HEK293 (cell line): ENCODE measurements at regions not wholly inside any gene's neighbourhood (a gene's known extent, or its start where the extent isn't known, plus 50 kb on each side); places are given as distances from the start of the nearest gene placed in this dataset.

Experiments
- CTCF ChIA-PET: fragments of 350-600 bp; formaldehyde crosslinking; extraction: SDS; loops from one replicate; lab custom pipeline; 2021; ENCODE audit warnings: antibody characterized with exemption; lab: Yijun Ruan, JAX
- POLR2A ChIA-PET: fragments of 300-600 bp; formaldehyde crosslinking; extraction: SDS; loops from one replicate; lab custom pipeline; 2020; ENCODE audit warnings: antibody characterized with exemption, inconsistent platforms; lab: Yijun Ruan, JAX
- H3K27ac ChIP-seq: fragments of 200-500 bp; sonication (Bioruptor generic); 2 replicates; pipeline ENCODE4 v1.5.1; 2014; ENCODE audit warnings: low read depth, low read length, control low read depth, inconsistent platforms; ENCODE audit errors: extremely low read depth
- H3K36me3 ChIP-seq, 2 experiments: fragments of 200-500 bp in 1 of 2; sonication (Bioruptor generic) in 1 of 2; 1 replicate in 1 of 2; 2 replicates in 1 of 2; pipeline ENCODE4 v1.5.1; 2014 to 2017; ENCODE audit warnings: inconsistent platforms in 2 of 2, low read length in 2 of 2; ENCODE audit not compliant: control insufficient read depth in 2 of 2, insufficient read depth in 1 of 2
- H3K4me1 ChIP-seq: fragments of 200-500 bp; sonication (Bioruptor generic); 2 replicates; pipeline ENCODE4 v1.5.1; 2014; ENCODE audit warnings: mild to moderate bottlenecking, low read length, inconsistent platforms; ENCODE audit not compliant: control insufficient read depth, insufficient read depth
- H3K4me3 ChIP-seq: 2 replicates; pipeline ENCODE4 v1.5.1; 2011; ENCODE audit warnings: low read depth, mild to moderate bottlenecking, control low read depth, low read length, moderate library complexity
- H3K9me3 ChIP-seq: fragments of 200-500 bp; sonication (Bioruptor generic); 2 replicates; pipeline ENCODE4 v1.5.1; 2014; ENCODE audit warnings: low read depth, low read length, inconsistent platforms; ENCODE audit not compliant: control insufficient read depth, insufficient read depth
- GLIS1 ChIP-seq: fragments of 450-650 bp; formaldehyde crosslinking; IDR thresholded peaks from 2 replicates; pipeline ENCODE4 v1.5.1; 2016; ENCODE audit warnings: missing biosample characterization, missing genetic modification characterization
- HIC1 ChIP-seq: fragments of 450-650 bp; formaldehyde crosslinking; IDR thresholded peaks from 2 replicates; pipeline ENCODE4 v1.5.1; 2016; ENCODE audit warnings: missing biosample characterization, missing genetic modification characterization
- PBX3 ChIP-seq: sonication (generic); formaldehyde crosslinking; IDR thresholded peaks from 2 replicates; pipeline ENCODE4 v1.8.1; 2022; ENCODE audit warnings: mild to moderate bottlenecking, moderate library complexity, missing genetic modification reagents
- PRDM4 ChIP-seq: fragments of 450-650 bp; formaldehyde crosslinking; IDR thresholded peaks from 2 replicates; pipeline ENCODE4 v1.5.1; 2017; ENCODE audit warnings: missing biosample characterization, missing genetic modification characterization
- RBAK ChIP-seq: fragments of 450-650 bp; formaldehyde crosslinking; IDR thresholded peaks from 2 replicates; pipeline ENCODE4 v1.5.1; 2016; ENCODE audit warnings: missing biosample characterization, missing genetic modification characterization
- ZFHX2 ChIP-seq: fragments of 450-650 bp; formaldehyde crosslinking; conservative IDR thresholded peaks from 2 replicates; pipeline ENCODE4 v1.5.1; 2016; ENCODE audit warnings: missing biosample characterization, missing genetic modification characterization
- ZFP3 ChIP-seq: fragments of 450-650 bp; formaldehyde crosslinking; IDR thresholded peaks from 2 replicates; pipeline ENCODE4 v1.5.1; 2016; ENCODE audit warnings: low read depth, missing biosample characterization, missing genetic modification characterization
- ZNF114 ChIP-seq: fragments of 450-650 bp; formaldehyde crosslinking; IDR thresholded peaks from 2 replicates; pipeline ENCODE4 v1.5.0; 2017; ENCODE audit warnings: missing biosample characterization, missing genetic modification characterization
- ZNF366 ChIP-seq: fragments of 450-650 bp; formaldehyde crosslinking; conservative IDR thresholded peaks from 2 replicates; pipeline ENCODE4 v1.5.1; 2016; ENCODE audit warnings: missing biosample characterization, missing genetic modification characterization
- ZNF423 ChIP-seq: fragments of 450-650 bp; formaldehyde crosslinking; IDR thresholded peaks from 2 replicates; pipeline ENCODE4 v1.5.1; 2016; ENCODE audit warnings: missing biosample characterization, missing genetic modification characterization
- ZNF48 ChIP-seq: fragments of 450-650 bp; formaldehyde crosslinking; IDR thresholded peaks from 2 replicates; pipeline ENCODE4 v1.5.1; 2016; ENCODE audit warnings: missing biosample characterization, missing genetic modification characterization
- ZNF510 ChIP-seq: fragments of 450-650 bp; formaldehyde crosslinking; IDR thresholded peaks from 2 replicates; pipeline ENCODE4 v1.5.1; 2018; ENCODE audit warnings: mild to moderate bottlenecking, missing genetic modification characterization, missing biosample characterization; ENCODE audit not compliant: insufficient replicate concordance
- ZNF530 ChIP-seq: fragments of 450-650 bp; formaldehyde crosslinking; IDR thresholded peaks from 2 replicates; pipeline ENCODE4 v1.5.1; 2016; ENCODE audit warnings: low read depth, missing biosample characterization, missing genetic modification characterization
- ZNF549 ChIP-seq: fragments of 450-650 bp; IDR thresholded peaks from 2 replicates; pipeline ENCODE4 v1.5.1; 2018; ENCODE audit warnings: missing biosample characterization, missing genetic modification characterization, mild to moderate bottlenecking, inconsistent platforms, moderate library complexity
- ZNF843 ChIP-seq: fragments of 450-650 bp; formaldehyde crosslinking; IDR thresholded peaks from 2 replicates; pipeline ENCODE4 v1.5.1; 2016; ENCODE audit warnings: missing biosample characterization, missing genetic modification characterization
- TF ChIP-seq, protein P1 (sequence below): fragments of 450-650 bp; formaldehyde crosslinking; IDR thresholded peaks from 2 replicates; pipeline ENCODE4; 2016; ENCODE audit warnings: missing biosample characterization, missing genetic modification characterization
- TF ChIP-seq, protein P2 (sequence below): fragments of 450-650 bp; formaldehyde crosslinking; conservative IDR thresholded peaks from 2 replicates; pipeline ENCODE4 v1.5.1; 2016; ENCODE audit warnings: low read depth, missing biosample characterization, missing genetic modification characterization
- TF ChIP-seq, protein P3 (sequence below): fragments of 450-650 bp; formaldehyde crosslinking; IDR thresholded peaks from 2 replicates; pipeline ENCODE4 v1.5.1; 2016; ENCODE audit warnings: missing biosample characterization, missing genetic modification characterization
- TF ChIP-seq, protein P4 (sequence below): fragments of 450-650 bp; formaldehyde crosslinking; IDR thresholded peaks from 2 replicates; pipeline ENCODE4 v1.5.1; 2016; ENCODE audit warnings: missing biosample characterization, missing genetic modification characterization

DNA sequence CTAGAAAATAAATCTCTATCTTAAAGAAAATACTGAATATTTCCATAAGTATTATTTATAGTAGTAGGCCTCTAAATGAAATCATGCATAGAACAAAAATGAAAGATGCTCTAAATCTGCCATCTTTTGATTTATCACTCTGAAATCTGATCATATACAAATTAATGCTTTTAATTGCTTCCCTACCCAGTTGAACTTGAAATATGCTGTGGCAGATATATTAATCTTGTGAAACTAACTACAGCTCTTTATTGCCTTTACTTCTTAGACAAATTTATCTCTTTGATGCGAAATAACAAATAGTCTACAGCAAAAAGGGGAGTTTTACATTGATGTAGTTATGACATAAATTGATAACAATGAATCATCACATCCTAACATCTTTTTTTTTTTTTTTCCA is 510.7 kb upstream of the SLITRK6 start:
- ChIA-PET CTCF (no interaction called here), POLR2A (no interaction called here)
- Histone ChIP-seq H3K27ac (no peak overlapping the region), H3K4me3 (no peak overlapping the region), H3K36me3 (no peaks in the 10 kb centered on the region), H3K4me1 (no peaks in the 10 kb centered on the region), H3K9me3 (no peaks in the 10 kb centered on the region)
- TF ChIP-seq ZNF549 (no peak), GLIS1 (no peak), ZNF843 (tag by site-specific recombination) (no peak), ZNF114 (tag by site-specific recombination) (no peak), PRDM4 (tag by site-specific recombination) (no peak), ZNF48 (tag by site-specific recombination) (no peak), ZNF510 (tag by site-specific recombination) (no peak), ZNF530 (tag by site-specific recombination) (no peak), ZNF366 (tag by site-specific recombination) (no peak), ZFHX2 (tag by site-specific recombination) (no peak), RBAK (tag by site-specific recombination) (no peak), PBX3 (CRISPR knock-in tag) (no peak), ZFP3 (tag by site-specific recombination) (no peak), ZNF423 (tag by site-specific recombination) (no peak), HIC1 (no peak)
- TF ChIP-seq, protein P1, sequence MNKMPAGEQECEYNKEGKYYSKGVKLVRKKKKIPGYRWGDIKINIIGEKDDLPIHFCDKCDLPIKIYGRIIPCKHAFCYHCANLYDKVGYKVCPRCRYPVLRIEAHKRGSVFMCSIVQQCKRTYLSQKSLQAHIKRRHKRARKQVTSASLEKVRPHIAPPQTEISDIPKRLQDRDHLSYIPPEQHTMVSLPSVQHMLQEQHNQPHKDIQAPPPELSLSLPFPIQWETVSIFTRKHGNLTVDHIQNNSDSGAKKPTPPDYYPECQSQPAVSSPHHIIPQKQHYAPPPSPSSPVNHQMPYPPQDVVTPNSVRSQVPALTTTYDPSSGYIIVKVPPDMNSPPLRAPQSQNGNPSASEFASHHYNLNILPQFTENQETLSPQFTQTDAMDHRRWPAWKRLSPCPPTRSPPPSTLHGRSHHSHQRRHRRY = no peak
- TF ChIP-seq, protein P2, sequence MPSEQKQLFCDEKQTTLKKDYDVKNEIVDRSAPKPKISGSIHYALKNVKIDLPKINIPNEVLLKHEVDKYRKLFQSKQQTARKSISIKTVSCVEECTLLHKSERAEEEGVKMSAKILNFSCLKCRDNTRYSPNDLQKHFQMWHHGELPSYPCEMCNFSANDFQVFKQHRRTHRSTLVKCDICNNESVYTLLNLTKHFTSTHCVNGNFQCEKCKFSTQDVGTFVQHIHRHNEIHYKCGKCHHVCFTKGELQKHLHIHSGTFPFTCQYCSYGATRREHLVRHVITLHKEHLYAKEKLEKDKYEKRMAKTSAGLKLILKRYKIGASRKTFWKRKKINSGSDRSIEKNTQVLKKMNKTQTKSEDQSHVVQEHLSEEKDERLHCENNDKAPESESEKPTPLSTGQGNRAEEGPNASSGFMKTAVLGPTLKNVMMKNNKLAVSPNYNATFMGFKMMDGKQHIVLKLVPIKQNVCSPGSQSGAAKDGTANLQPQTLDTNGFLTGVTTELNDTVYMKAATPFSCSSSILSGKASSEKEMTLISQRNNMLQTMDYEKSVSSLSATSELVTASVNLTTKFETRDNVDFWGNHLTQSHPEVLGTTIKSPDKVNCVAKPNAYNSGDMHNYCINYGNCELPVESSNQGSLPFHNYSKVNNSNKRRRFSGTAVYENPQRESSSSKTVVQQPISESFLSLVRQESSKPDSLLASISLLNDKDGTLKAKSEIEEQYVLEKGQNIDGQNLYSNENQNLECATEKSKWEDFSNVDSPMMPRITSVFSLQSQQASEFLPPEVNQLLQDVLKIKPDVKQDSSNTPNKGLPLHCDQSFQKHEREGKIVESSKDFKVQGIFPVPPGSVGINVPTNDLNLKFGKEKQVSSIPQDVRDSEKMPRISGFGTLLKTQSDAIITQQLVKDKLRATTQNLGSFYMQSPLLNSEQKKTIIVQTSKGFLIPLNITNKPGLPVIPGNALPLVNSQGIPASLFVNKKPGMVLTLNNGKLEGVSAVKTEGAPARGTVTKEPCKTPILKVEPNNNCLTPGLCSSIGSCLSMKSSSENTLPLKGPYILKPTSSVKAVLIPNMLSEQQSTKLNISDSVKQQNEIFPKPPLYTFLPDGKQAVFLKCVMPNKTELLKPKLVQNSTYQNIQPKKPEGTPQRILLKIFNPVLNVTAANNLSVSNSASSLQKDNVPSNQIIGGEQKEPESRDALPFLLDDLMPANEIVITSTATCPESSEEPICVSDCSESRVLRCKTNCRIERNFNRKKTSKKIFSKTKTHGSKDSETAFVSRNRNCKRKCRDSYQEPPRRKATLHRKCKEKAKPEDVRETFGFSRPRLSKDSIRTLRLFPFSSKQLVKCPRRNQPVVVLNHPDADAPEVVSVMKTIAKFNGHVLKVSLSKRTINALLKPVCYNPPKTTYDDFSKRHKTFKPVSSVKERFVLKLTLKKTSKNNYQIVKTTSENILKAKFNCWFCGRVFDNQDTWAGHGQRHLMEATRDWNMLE (tag by site-specific recombination) = no peak
- TF ChIP-seq, protein P3, sequence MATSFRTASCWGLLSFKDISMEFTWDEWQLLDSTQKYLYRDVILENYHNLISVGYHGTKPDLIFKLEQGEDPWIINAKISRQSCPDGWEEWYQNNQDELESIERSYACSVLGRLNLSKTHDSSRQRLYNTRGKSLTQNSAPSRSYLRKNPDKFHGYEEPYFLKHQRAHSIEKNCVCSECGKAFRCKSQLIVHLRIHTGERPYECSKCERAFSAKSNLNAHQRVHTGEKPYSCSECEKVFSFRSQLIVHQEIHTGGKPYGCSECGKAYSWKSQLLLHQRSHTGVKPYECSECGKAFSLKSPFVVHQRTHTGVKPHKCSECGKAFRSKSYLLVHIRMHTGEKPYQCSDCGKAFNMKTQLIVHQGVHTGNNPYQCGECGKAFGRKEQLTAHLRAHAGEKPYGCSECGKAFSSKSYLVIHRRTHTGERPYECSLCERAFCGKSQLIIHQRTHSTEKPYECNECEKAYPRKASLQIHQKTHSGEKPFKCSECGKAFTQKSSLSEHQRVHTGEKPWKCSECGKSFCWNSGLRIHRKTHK (tag by site-specific recombination) = no peak
- TF ChIP-seq, protein P4, sequence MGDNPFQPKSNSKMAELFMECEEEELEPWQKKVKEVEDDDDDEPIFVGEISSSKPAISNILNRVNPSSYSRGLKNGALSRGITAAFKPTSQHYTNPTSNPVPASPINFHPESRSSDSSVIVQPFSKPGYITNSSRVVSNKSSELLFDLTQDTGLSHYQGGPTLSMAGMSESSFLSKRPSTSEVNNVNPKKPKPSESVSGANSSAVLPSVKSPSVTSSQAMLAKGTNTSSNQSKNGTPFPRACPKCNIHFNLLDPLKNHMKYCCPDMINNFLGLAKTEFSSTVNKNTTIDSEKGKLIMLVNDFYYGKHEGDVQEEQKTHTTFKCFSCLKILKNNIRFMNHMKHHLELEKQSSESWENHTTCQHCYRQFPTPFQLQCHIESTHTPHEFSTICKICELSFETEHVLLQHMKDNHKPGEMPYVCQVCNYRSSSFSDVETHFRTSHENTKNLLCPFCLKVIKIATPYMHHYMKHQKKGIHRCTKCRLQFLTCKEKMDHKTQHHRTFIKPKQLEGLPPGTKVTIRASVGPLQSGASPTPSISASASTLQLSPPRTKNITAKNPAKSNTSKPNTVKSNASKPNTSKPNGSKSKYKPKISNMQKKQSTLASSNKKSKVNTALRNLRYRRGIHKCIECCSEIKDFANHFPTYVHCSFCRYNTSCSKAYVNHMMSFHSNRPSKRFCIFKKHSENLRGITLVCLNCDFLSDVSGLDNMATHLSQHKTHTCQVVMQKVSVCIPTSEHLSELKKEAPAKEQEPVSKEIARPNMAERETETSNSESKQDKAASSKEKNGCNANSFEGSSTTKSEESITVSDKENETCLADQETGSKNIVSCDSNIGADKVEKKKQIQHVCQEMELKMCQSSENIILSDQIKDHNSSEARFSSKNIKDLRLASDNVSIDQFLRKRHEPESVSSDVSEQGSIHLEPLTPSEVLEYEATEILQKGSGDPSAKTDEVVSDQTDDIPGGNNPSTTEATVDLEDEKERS (tag by site-specific recombination) = no peak
